Ascending aorta (tissue), 2 donors: ENCODE measurements at regions not wholly inside any gene's neighbourhood (a gene's known extent, or its start where the extent isn't known, plus 50 kb on each side); places are given as distances from the start of the nearest gene placed in this dataset.

ENCODE experiments used
- DNase-seq, 2 donors: peaks; one replicate each; pipeline ENCODE4 v3.0.0-alpha.2; 2019; ENCODE audit warnings: low spot score in 2 of 2
- H3K27ac ChIP-seq, 2 donors: fragments of 200-600 bp; sonication (generic); one replicate each; pipeline ENCODE4 v1.5.1; 2016 to 2017; ENCODE audit warnings: mild to moderate bottlenecking in 1 of 2
- H3K27me3 ChIP-seq: fragments of 200-600 bp; sonication (generic); one replicate; pipeline ENCODE4 v1.5.1; 2017
- H3K36me3 ChIP-seq, 2 donors: fragments of 200-600 bp; sonication (generic); one replicate each; pipeline ENCODE4 v1.5.1; 2016
- H3K4me1 ChIP-seq, 2 donors: fragments of 200-600 bp; sonication (generic); one replicate each; pipeline ENCODE4 v1.5.1; 2016 to 2017; ENCODE audit warnings: mild to moderate bottlenecking in 1 of 2
- H3K4me3 ChIP-seq, 2 donors: fragments of 200-600 bp; sonication (generic); one replicate each; pipeline ENCODE4 v1.5.1; 2016 to 2017; ENCODE audit warnings: mild to moderate bottlenecking in 1 of 2
- H3K9me3 ChIP-seq, 2 donors: fragments of 200-600 bp; sonication (generic); one replicate each; pipeline ENCODE4 v1.5.1; 2016
- intact Hi-C: fragments of 100-400 bp; cut with DNase I; formaldehyde crosslinking; loops from one replicate; pipeline ENCODE4 v1.15.1; 2023
- TF ChIP-seq, protein P1 (sequence below), 3 experiments: fragments of 200-600 bp in 2 of 3; fragments of 450-650 bp in 1 of 3; sonication (generic) in 2 of 3; IDR thresholded peaks; one replicate each; pipeline ENCODE4 v1.5.1; 2016 to 2019; ENCODE audit warnings: antibody characterized with exemption in 3 of 3, mild to moderate bottlenecking in 1 of 3, moderate library complexity in 1 of 3

DNA sequence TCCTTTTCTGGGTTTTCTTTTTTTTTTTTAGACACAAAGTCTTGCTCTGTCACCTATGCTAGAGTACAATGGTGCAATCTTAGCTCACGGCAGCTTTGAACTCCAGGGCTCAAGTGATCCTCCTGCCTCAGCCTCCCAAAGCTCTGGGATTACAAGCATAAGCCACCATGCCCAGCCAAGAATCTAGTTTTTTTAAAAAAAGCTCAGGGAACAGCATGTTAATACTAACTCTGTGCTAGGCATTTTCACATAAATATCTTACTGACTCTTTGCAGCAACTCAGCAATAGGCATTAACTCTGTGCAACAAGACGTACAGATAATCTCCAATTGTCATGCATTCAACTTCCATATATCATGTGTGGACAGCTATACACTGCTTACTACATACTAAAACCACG lies 97.4 kb downstream of the LLPH start:
- Histone ChIP-seq H3K36me3 (no peaks in the 10 kb centered on the region), H3K27ac (no peak overlapping the region), H3K4me1 (peaks cover 0 to 16% of the 10 kb centered on the region in 2 donors), H3K4me3 (no peak overlapping the region), H3K27me3 (no peaks in the 10 kb centered on the region), H3K9me3 (no peaks in the 10 kb centered on the region)
- DNase-seq, result no peak
- intact Hi-C loops, result loop anchor here (10.0 kb wide), 2 partner anchors 758 to 868 kb away; partner anchors contain the start of genes LEMD3 and MSRB3
- TF ChIP-seq, protein P1, sequence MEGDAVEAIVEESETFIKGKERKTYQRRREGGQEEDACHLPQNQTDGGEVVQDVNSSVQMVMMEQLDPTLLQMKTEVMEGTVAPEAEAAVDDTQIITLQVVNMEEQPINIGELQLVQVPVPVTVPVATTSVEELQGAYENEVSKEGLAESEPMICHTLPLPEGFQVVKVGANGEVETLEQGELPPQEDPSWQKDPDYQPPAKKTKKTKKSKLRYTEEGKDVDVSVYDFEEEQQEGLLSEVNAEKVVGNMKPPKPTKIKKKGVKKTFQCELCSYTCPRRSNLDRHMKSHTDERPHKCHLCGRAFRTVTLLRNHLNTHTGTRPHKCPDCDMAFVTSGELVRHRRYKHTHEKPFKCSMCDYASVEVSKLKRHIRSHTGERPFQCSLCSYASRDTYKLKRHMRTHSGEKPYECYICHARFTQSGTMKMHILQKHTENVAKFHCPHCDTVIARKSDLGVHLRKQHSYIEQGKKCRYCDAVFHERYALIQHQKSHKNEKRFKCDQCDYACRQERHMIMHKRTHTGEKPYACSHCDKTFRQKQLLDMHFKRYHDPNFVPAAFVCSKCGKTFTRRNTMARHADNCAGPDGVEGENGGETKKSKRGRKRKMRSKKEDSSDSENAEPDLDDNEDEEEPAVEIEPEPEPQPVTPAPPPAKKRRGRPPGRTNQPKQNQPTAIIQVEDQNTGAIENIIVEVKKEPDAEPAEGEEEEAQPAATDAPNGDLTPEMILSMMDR (IDR thresholded peaks at IDR 0.05), result no peak

DNA sequence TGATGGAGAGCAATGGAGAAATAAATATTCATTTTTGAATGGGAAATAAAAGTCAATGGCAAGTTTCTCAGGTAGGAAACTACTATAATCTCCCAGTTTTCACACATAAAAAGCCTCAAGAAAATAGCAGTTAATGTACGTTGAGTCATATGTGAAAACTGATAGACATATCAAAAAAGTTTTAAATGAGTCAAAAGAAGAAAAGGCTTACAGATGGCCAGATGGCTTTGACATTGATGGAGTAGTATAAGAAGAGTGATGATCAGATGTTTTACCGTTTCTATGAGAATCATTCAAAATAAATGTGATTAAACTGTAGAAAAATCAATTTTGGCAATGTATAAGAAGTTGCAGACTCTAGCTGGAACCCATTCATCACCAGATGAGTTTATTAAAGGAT lies 97.8 kb downstream of the LLPH start:
- Histone ChIP-seq H3K9me3 (no peaks in the 10 kb centered on the region), H3K27me3 (no peaks in the 10 kb centered on the region), H3K36me3 (no peaks in the 10 kb centered on the region), H3K4me1 (peaks cover 0 to 16% of the 10 kb centered on the region in 2 donors), H3K4me3 (no peak overlapping the region), H3K27ac (no peak overlapping the region)
- intact Hi-C loops, result loop anchor here (10.0 kb wide), 2 partner anchors 758 to 868 kb away; partner anchors contain the start of genes LEMD3 and MSRB3
- no peak for DNase-seq
- TF ChIP-seq, protein P1 (IDR thresholded peaks at IDR 0.05), result no peak

- no peaks in the 10 kb centered on the region for H3K27me3 ChIP-seq
- DNase-seq, result no peak
- intact Hi-C loops, result loop anchor here (10.0 kb wide), 2 partner anchors 755 to 865 kb away; partner anchors contain the start of genes LEMD3 and MSRB3
- H3K27ac ChIP-seq, result no peak overlapping the region
- TF ChIP-seq, protein P1 (IDR thresholded peaks at IDR 0.05), result no peak
- no peaks in the 10 kb centered on the region for H3K36me3 ChIP-seq
- peaks cover 0 to 2% of the 10 kb centered on the region in 2 donors for H3K4me1 ChIP-seq
- H3K9me3 ChIP-seq, result no peaks in the 10 kb centered on the region
- no peak overlapping the region for H3K4me3 ChIP-seq
Measured at GRCh38 chr12:66030217-66030781, 100.3 kb downstream of the LLPH start.

GRCh38 chr12:66028390-66028789 lies 102.2 kb downstream of the LLPH start:
- TF ChIP-seq, protein P1 (IDR thresholded peaks at IDR 0.05), result no peak
- intact Hi-C loops, result no loop called here
- no peaks in the 10 kb centered on the region for H3K9me3 ChIP-seq
- no peaks in the 10 kb centered on the region for H3K4me1 ChIP-seq
- no peak for DNase-seq
- no peaks in the 10 kb centered on the region for H3K27me3 ChIP-seq
- no peak overlapping the region for H3K27ac ChIP-seq
- no peak overlapping the region for H3K4me3 ChIP-seq
- H3K36me3 ChIP-seq, result no peaks in the 10 kb centered on the region

DNA sequence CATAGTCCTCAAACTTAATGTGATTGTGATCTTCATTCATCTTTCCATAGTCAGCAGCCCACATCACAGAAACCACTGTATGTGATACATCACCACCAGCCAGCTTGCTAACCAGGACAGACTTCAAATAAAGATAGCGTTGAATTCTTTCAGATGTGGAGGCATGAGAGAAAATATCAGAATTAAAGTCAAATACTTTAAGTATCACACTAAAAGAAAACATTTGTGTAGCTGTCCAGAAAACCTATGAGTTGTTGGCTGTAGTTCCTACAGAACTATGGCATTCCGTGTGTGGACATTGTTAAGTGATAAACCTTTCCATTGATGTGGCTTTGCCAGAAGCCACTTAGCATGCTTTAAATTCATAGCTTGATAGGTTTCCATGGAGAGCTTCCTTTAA lies 105.1 kb downstream of the LLPH start:
- Histone ChIP-seq H3K27ac (no peak overlapping the region), H3K9me3 (no peaks in the 10 kb centered on the region), H3K27me3 (no peaks in the 10 kb centered on the region), H3K4me1 (no peaks in the 10 kb centered on the region), H3K4me3 (no peak overlapping the region), H3K36me3 (no peaks in the 10 kb centered on the region)
- TF ChIP-seq, protein P1 (IDR thresholded peaks at IDR 0.05), result no peak
- intact Hi-C loops, result no loop called here
- no peak for DNase-seq

DNA sequence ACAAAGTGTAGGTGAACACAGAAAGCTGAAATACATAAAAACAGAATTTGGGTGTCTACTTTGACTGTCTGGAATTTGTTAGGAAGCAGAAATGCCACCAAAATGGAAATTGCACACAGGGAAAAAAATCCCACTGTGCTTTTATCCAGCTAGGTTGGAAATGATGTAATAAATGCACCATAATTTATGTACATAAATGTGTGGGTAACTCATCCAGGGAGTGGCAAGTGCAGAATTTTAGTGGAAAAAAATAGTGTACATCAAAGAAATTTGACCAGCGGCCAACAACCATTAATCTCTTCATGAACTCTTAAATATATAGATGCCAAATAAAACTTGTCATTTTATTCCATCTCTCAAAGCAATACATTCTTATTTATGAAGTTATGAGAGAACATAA lies 105.6 kb downstream of the LLPH start:
- Histone ChIP-seq H3K36me3 (no peaks in the 10 kb centered on the region), H3K4me1 (no peaks in the 10 kb centered on the region), H3K9me3 (no peaks in the 10 kb centered on the region), H3K4me3 (no peak overlapping the region), H3K27me3 (no peaks in the 10 kb centered on the region), H3K27ac (no peak overlapping the region)
- intact Hi-C loops, result no loop called here
- no peak for DNase-seq
- TF ChIP-seq, protein P1 (IDR thresholded peaks at IDR 0.05), result no peak
